Thyroid gland (tissue), 4 donors: ENCODE measurements at regions not wholly inside any gene's neighbourhood (a gene's known extent, or its start where the extent isn't known, plus 50 kb on each side); places are given as distances from the start of the nearest gene placed in this dataset.

Source experiments
- DNase-seq, 2 donors: peaks; one replicate each; pipeline ENCODE4 v3.0.0-alpha.2; 2019
- H3K27ac ChIP-seq, 3 donors: fragments of 200-600 bp; sonication (generic); 1 replicate in 2 of 3; 2 replicates in 1 of 3; pipeline ENCODE4 v1.5.1; 2016 to 2019; ENCODE audit warnings: mild to moderate bottlenecking in 1 of 3, moderate library complexity in 1 of 3
- H3K27me3 ChIP-seq: fragments of 200-600 bp; sonication (generic); one replicate; pipeline ENCODE4 v1.5.1; 2019
- H3K36me3 ChIP-seq, 2 donors: fragments of 200-600 bp; sonication (generic); one replicate each; pipeline ENCODE4 v1.5.1; 2016 to 2019
- H3K4me1 ChIP-seq, 2 donors: fragments of 200-600 bp; sonication (generic); one replicate each; pipeline ENCODE4 v1.5.1; 2017 to 2019
- H3K4me3 ChIP-seq, 3 donors: fragments of 200-600 bp; sonication (generic); replicated peaks in 1 of 3; 1 replicate in 2 of 3; 2 replicates in 1 of 3; pipeline ENCODE4 v1.5.1; 2016; ENCODE audit warnings: mild to moderate bottlenecking in 1 of 3
- H3K9me3 ChIP-seq: fragments of 200-600 bp; sonication (generic); one replicate; pipeline ENCODE4 v1.5.1; 2017
- POLR2A ChIP-seq, 2 donors: fragments of 450-650 bp; IDR thresholded peaks; one replicate each; pipeline ENCODE4 v1.6.1; 2017; ENCODE audit warnings: antibody characterized with exemption in 2 of 2, mild to moderate bottlenecking in 2 of 2, moderate library complexity in 1 of 2
- WGBS, 2 donors: methylation state at CpG; one replicate each; pipeline ENCODE4 v1.1.5; 2017; 5-methylcytosine and 5-hydroxymethylcytosine counted together
- intact Hi-C: fragments of 100-400 bp; cut with DNase I; formaldehyde crosslinking; loops from one replicate; pipeline ENCODE4 v1.15.1; 2023
- TF ChIP-seq, protein P1 (sequence below), 6 experiments: fragments of 200-600 bp in 3 of 6; fragments of 450-650 bp in 3 of 6; sonication (generic) in 3 of 6; IDR thresholded peaks; one replicate each; pipeline ENCODE4 v1.5.1; 2016 to 2019; ENCODE audit warnings: antibody characterized with exemption in 6 of 6, mild to moderate bottlenecking in 2 of 6, inconsistent platforms in 1 of 6, moderate library complexity in 1 of 6

DNA sequence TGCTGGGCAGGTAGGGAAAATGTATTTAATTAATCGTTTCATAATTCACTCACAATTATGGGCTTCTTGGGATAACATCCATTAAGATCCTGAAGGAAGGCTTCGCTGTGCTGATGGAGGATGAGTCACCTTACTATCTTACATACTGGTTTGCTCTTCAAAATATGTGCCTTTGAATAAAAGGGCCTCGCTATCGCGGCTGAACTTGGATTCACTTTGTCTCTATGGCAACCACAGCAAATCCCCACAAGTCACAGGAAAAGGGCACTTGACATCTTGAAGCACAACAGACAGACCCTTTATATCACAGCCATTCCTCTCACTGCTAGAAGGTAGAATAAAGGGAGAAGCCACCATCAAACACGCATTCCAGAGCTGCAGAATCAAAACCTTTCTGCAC is 141.3 kb upstream of the MYLIP start:
- intact Hi-C loops: no loop called here
- Histone ChIP-seq H3K4me1 (no peaks in the 10 kb centered on the region), H3K27ac (no peak overlapping the region), H3K36me3 (no peaks in the 10 kb centered on the region), H3K27me3 (no peaks in the 10 kb centered on the region), H3K4me3 (no peak overlapping the region), H3K9me3 (no peaks in the 10 kb centered on the region)
- 48 to 51% methylated on average over 6 of the region's 6 CpGs for WGBS, 2 donors
- DNase-seq: no peak
- TF ChIP-seq, protein P1, sequence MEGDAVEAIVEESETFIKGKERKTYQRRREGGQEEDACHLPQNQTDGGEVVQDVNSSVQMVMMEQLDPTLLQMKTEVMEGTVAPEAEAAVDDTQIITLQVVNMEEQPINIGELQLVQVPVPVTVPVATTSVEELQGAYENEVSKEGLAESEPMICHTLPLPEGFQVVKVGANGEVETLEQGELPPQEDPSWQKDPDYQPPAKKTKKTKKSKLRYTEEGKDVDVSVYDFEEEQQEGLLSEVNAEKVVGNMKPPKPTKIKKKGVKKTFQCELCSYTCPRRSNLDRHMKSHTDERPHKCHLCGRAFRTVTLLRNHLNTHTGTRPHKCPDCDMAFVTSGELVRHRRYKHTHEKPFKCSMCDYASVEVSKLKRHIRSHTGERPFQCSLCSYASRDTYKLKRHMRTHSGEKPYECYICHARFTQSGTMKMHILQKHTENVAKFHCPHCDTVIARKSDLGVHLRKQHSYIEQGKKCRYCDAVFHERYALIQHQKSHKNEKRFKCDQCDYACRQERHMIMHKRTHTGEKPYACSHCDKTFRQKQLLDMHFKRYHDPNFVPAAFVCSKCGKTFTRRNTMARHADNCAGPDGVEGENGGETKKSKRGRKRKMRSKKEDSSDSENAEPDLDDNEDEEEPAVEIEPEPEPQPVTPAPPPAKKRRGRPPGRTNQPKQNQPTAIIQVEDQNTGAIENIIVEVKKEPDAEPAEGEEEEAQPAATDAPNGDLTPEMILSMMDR (IDR thresholded peaks at IDR 0.05): no peak
- no peak for TF ChIP-seq POLR2A (IDR thresholded peaks at IDR 0.05)

DNA sequence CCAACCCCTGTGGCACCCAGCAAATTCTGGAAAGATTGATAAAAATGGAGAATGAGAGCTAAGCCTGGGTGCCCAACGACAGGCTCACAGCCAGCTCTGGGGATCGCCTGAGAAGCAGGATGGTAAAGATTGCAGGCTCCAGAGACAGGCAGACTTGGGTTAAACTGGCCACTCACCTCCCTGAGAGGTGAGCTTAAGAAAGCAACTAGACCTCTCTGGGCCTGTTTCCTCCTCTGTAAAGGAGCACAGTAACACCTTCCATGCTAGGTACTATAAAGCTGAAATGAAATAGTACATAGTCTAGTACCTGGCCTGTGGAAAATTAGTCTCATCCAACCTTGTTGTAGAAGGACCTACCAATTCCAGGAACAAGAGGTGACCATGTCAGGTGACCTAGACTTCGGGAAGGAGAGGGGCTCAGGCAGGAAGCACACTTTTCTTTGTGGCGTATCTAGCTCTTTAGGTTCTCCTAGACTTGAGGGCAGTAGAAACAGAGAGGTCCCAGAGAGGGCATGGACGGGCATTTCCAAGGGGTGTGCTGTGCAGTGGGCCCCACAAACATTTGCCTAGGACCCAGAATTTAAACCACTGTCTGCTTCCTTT is 142.8 kb upstream of the MYLIP start:
- no peak for TF ChIP-seq POLR2A (IDR thresholded peaks at IDR 0.05)
- TF ChIP-seq, protein P1 (IDR thresholded peaks at IDR 0.05): no peak
- Histone ChIP-seq H3K27ac (no peak overlapping the region), H3K27me3 (no peaks in the 10 kb centered on the region), H3K36me3 (no peaks in the 10 kb centered on the region), H3K4me1 (no peaks in the 10 kb centered on the region), H3K4me3 (no peak overlapping the region), H3K9me3 (no peaks in the 10 kb centered on the region)
- intact Hi-C loops: no loop called here
- no peak for DNase-seq
- WGBS, 2 donors: 83 to 84% methylated on average over 5 of the region's 5 CpGs

DNA sequence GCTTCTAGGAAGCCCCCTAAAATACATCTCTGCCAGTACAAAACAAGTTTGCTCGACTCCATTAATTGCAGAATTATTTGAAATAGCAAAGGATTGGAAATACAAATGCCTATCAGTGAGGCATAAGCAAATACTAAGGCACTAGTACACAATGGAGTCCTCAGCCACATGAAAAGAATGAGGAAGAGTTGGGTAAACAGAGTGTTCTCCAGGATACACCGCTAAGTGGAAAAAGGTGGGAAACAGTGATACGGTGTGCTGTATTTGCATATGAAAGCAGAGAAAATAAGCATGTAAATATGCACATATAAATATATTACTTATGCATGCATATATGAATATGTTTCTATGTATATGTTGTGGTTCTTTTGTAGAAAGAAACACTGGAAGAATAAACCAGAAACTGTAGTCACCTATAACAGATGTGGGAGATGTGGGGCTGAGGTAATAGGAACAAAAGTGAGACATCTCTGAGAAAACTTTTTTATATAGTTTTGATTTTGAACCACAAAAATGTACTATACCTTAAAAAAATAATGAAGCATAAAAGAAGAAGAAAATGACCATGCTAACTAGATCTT is 143.4 kb upstream of the MYLIP start:
- TF ChIP-seq, protein P1 (IDR thresholded peaks at IDR 0.05): no peak
- TF ChIP-seq POLR2A (IDR thresholded peaks at IDR 0.05): no peak
- WGBS, 2 donors: 76 to 78% methylated on average over 3 of the region's 3 CpGs

DNA sequence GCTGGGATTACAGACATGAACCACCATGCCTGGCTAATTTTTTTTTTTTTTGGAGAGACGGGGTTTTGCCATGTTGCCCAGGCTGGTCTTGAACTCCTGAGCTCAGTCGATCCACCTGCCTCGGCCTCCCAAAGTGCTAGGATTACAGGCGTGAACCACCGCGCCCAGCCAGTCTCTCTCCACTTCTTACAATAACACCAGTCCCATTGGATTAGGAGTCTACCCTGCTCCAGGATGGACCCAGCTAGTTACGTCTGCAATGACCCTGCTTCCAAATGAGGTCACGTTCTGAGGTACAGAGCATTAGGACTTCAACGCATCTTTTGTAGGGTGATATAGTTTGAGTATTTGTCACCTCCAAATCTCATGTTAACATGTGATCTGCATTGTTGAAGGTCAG is 146.9 kb upstream of the MYLIP start:
- DNase-seq: no peak
- WGBS, 2 donors: 97 to 99% methylated on average over 9 of the region's 9 CpGs
- Histone ChIP-seq H3K4me1 (no peaks in the 10 kb centered on the region), H3K4me3 (no peak overlapping the region), H3K27ac (no peak overlapping the region), H3K36me3 (no peaks in the 10 kb centered on the region), H3K9me3 (no peaks in the 10 kb centered on the region), H3K27me3 (no peaks in the 10 kb centered on the region)
- intact Hi-C loops: no loop called here
- no peak for TF ChIP-seq POLR2A (IDR thresholded peaks at IDR 0.05)
- TF ChIP-seq, protein P1 (IDR thresholded peaks at IDR 0.05): no peak

More for the DNA sequence above, 143.4 kb upstream of the MYLIP start:
- Histone ChIP-seq H3K27ac (no peak overlapping the region), H3K27me3 (no peaks in the 10 kb centered on the region), H3K36me3 (no peaks in the 10 kb centered on the region), H3K9me3 (no peaks in the 10 kb centered on the region), H3K4me3 (no peak overlapping the region), H3K4me1 (no peaks in the 10 kb centered on the region)
- DNase-seq: no peak
- intact Hi-C loops: no loop called here

DNA sequence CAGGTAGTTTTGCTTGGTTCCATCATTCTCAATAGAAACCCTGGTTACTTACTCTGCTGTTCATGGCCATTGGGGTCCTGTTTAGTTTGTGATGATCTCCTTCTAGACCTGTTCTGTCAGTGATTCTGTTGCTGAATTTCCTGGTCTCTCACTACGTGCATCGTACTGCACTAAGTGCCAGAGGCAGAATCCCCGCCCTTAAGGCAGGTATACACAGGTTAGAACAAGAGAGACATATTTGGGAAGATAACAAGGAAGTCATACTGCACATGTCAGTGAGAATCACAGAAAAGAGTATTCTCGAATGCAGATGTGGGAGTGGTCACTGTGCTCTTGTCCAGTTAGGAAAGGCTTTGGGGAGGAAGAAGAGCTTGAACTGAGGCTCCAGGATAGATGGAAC is 148.1 kb upstream of the MYLIP start:
- Histone ChIP-seq H3K36me3 (no peaks in the 10 kb centered on the region), H3K27ac (no peak overlapping the region), H3K4me1 (no peaks in the 10 kb centered on the region), H3K4me3 (no peak overlapping the region), H3K27me3 (no peaks in the 10 kb centered on the region), H3K9me3 (no peaks in the 10 kb centered on the region)
- no peak for TF ChIP-seq POLR2A (IDR thresholded peaks at IDR 0.05)
- TF ChIP-seq, protein P1 (IDR thresholded peaks at IDR 0.05): no peak
- WGBS, 2 donors: 89 to 90% methylated on average over 4 of the region's 4 CpGs
- DNase-seq: no peak
- intact Hi-C loops: no loop called here
